SU-DHL-6 (cell line): ENCODE measurements at regions not wholly inside any gene's neighbourhood (a gene's known extent, or its start where the extent isn't known, plus 50 kb on each side); places are given as distances from the start of the nearest gene placed in this dataset.

ENCODE experiments used
- H2AFZ ChIP-seq: fragments of 200-600 bp; sonication (generic); 2 replicates; pipeline ENCODE4 v1.6.1; 2014; ENCODE audit warnings: low read depth, mild to moderate bottlenecking, moderate library complexity, mixed read lengths, antibody characterized with exemption, low read length; ENCODE audit not compliant: severe bottlenecking
- H3F3A ChIP-seq: fragments of 200-600 bp; shearing (Covaris generic); 2 replicates; pipeline ENCODE4 v1.6.0; 2016; ENCODE audit warnings: antibody characterized with exemption, mild to moderate bottlenecking; ENCODE audit not compliant: insufficient read depth
- H3K27ac ChIP-seq: fragments of 200-600 bp; sonication (generic); 2 replicates; pipeline ENCODE4 v1.5.1; 2016; ENCODE audit warnings: low read depth, mild to moderate bottlenecking, low read length, moderate library complexity, mixed read lengths
- H3K27me3 ChIP-seq: fragments of 200-600 bp; sonication (generic), shearing (Covaris generic); 2 replicates; pipeline ENCODE4 v1.6.0; 2014; ENCODE audit warnings: mild to moderate bottlenecking, low read length
- H3K36me3 ChIP-seq: fragments of 200-600 bp; sonication (generic); 2 replicates; pipeline ENCODE4 v1.6.1; 2014; ENCODE audit warnings: mild to moderate bottlenecking, low read length, mixed read lengths
- H3K4me2 ChIP-seq: fragments of 300-600, 200-600 bp; shearing (Covaris generic), sonication (generic); 2 replicates; pipeline ENCODE4 v1.6.0; 2014; ENCODE audit warnings: low read length, low read depth, mild to moderate bottlenecking; ENCODE audit not compliant: poor library complexity, severe bottlenecking
- H3K4me3 ChIP-seq: fragments of 200-600 bp; sonication (generic); 2 replicates; pipeline ENCODE4 v1.5.1; 2014; ENCODE audit warnings: antibody characterized with exemption, low read length, mild to moderate bottlenecking, mixed read lengths; ENCODE audit not compliant: insufficient read depth, poor library complexity, severe bottlenecking
- H3K79me2 ChIP-seq: fragments of 200-600 bp; sonication (generic); 2 replicates; pipeline ENCODE4 v1.6.1; 2014; ENCODE audit warnings: mild to moderate bottlenecking, low read length, moderate library complexity; ENCODE audit not compliant: insufficient read depth
- H3K9ac ChIP-seq: fragments of 200-600 bp; sonication (generic); 2 replicates; pipeline ENCODE4 v1.7.0; 2014; ENCODE audit warnings: mild to moderate bottlenecking, low read length
- H3K9me2 ChIP-seq: fragments of 200-600 bp; sonication (generic); replicated peaks from 2 replicates; pipeline ENCODE4 v1.6.1; 2014; ENCODE audit warnings: low read length; ENCODE audit not compliant: insufficient read depth
- H3K9me3 ChIP-seq: fragments of 200-600 bp; sonication (generic); 2 replicates; pipeline ENCODE4 v1.6.1; 2014; ENCODE audit warnings: low read length, mixed read lengths; ENCODE audit not compliant: insufficient read depth
- H4K20me1 ChIP-seq: fragments of 200-600 bp; sonication (generic); 2 replicates; pipeline ENCODE4 v1.6.1; 2014; ENCODE audit warnings: low read depth, mild to moderate bottlenecking, antibody characterized with exemption, low read length, moderate library complexity, mixed read lengths
- EZH2phosphoT487 ChIP-seq: fragments of 200-600 bp; sonication (generic), shearing (Covaris generic); conservative IDR thresholded peaks from 2 replicates; pipeline ENCODE4 v1.6.1; 2018; ENCODE audit warnings: mild to moderate bottlenecking, antibody characterized with exemption, low read length, moderate library complexity, mixed read lengths
- TF ChIP-seq, protein P1 (sequence below): fragments of 200-600 bp; sonication (generic); IDR thresholded peaks from one replicate; pipeline ENCODE4 v1.5.1; 2017; ENCODE audit warnings: antibody characterized with exemption, mild to moderate bottlenecking, low read length, moderate library complexity; ENCODE audit not compliant: insufficient read depth, poor library complexity, severe bottlenecking

DNA sequence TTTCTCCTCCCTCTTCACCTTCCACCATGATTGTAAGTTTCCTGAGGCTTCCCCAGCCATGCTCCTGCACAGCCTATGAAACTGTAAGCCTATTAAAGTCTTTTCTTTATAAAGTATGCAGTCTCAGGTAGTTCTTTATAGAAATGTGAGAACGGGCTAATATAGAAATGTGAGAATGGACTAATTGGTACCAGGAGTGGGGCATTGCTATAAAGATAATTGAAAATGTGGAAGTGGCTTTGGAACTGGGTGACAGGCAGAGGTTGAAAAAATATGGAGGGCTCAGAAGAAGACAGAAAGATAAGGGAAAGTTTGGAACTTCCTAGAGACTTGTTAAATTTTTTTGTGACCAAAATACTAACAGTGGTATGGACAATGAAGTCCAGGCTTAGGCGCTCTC is 959.3 kb downstream of the SH3BGRL start:
- H3K9me3 ChIP-seq: no peaks in the 10 kb centered on the region
- no peak overlapping the region for H3K4me2 ChIP-seq
- H3K9me2 ChIP-seq: no peaks in the 10 kb centered on the region
- TF ChIP-seq, protein P1, sequence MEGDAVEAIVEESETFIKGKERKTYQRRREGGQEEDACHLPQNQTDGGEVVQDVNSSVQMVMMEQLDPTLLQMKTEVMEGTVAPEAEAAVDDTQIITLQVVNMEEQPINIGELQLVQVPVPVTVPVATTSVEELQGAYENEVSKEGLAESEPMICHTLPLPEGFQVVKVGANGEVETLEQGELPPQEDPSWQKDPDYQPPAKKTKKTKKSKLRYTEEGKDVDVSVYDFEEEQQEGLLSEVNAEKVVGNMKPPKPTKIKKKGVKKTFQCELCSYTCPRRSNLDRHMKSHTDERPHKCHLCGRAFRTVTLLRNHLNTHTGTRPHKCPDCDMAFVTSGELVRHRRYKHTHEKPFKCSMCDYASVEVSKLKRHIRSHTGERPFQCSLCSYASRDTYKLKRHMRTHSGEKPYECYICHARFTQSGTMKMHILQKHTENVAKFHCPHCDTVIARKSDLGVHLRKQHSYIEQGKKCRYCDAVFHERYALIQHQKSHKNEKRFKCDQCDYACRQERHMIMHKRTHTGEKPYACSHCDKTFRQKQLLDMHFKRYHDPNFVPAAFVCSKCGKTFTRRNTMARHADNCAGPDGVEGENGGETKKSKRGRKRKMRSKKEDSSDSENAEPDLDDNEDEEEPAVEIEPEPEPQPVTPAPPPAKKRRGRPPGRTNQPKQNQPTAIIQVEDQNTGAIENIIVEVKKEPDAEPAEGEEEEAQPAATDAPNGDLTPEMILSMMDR: no peak
- no peak for TF ChIP-seq EZH2phosphoT487
- H2AFZ ChIP-seq: no peak overlapping the region
- no peak overlapping the region for H3K27ac ChIP-seq
- H3K4me3 ChIP-seq: no peak overlapping the region
- H3K27me3 ChIP-seq: no peaks in the 10 kb centered on the region
- H3K36me3 ChIP-seq: no peaks in the 10 kb centered on the region
- H3F3A ChIP-seq: no peaks in the 10 kb centered on the region
- H3K79me2 ChIP-seq: no peaks in the 10 kb centered on the region
- H4K20me1 ChIP-seq: no peaks in the 10 kb centered on the region
- no peak overlapping the region for H3K9ac ChIP-seq

DNA sequence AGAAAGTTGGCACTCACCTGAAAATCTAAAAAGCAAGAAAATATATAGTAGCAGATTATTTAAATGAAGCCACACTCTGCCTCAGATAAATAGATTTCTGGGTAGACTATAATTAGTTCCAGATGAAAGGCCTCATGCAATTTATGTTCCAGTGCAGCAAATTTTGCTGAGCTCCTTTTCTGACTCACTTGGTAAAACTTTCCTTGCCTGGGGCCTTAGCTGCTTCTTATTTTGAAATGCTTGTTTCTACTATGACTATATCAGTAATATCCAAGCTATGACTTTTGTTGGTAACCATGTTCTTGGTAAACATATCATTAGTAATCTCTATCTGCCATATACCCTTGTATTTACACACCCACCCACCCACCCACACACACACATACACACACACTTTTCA is 961.8 kb downstream of the SH3BGRL start:
- H3K27me3 ChIP-seq: no peaks in the 10 kb centered on the region
- no peak overlapping the region for H3K27ac ChIP-seq
- H3K79me2 ChIP-seq: no peaks in the 10 kb centered on the region
- no peak overlapping the region for H3K9ac ChIP-seq
- no peak for TF ChIP-seq EZH2phosphoT487
- TF ChIP-seq, protein P1: no peak
- H3F3A ChIP-seq: no peaks in the 10 kb centered on the region
- no peaks in the 10 kb centered on the region for H3K9me2 ChIP-seq
- no peak overlapping the region for H3K4me2 ChIP-seq
- no peaks in the 10 kb centered on the region for H3K36me3 ChIP-seq
- no peaks in the 10 kb centered on the region for H3K9me3 ChIP-seq
- H3K4me3 ChIP-seq: no peak overlapping the region
- H2AFZ ChIP-seq: no peak overlapping the region
- H4K20me1 ChIP-seq: no peaks in the 10 kb centered on the region

DNA sequence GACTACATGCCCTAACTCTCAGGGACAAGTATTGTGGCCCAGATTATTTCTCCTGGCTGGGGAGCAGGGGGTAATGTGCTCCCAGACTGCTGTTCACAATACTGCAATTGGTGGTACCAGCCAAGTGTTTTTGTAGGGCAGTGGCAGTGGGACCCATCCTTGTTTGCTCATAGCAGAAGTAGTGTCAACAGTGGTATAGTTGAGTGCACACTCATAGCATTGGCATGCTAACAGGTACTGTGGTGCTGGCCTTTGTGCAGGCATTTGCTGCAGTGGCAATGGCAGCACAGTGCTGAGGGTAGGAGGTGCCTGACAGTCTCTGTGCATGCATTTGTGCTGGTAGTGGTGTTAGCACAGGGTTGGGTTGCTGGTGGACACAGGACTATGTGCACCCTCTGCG is 995.0 kb downstream of the SH3BGRL start:
- Histone ChIP-seq H3K27ac (no peak overlapping the region), H2AFZ (no peak overlapping the region), H3K9me3 (no peaks in the 10 kb centered on the region), H3K36me3 (no peaks in the 10 kb centered on the region), H3K4me3 (no peak overlapping the region), H3K79me2 (no peaks in the 10 kb centered on the region), H3K9me2 (no peaks in the 10 kb centered on the region), H3K27me3 (no peaks in the 10 kb centered on the region), H3K9ac (no peak overlapping the region), H3K4me2 (no peak overlapping the region), H3F3A (no peaks in the 10 kb centered on the region), H4K20me1 (no peaks in the 10 kb centered on the region)
- TF ChIP-seq, protein P1: no peak
- no peak for TF ChIP-seq EZH2phosphoT487

DNA sequence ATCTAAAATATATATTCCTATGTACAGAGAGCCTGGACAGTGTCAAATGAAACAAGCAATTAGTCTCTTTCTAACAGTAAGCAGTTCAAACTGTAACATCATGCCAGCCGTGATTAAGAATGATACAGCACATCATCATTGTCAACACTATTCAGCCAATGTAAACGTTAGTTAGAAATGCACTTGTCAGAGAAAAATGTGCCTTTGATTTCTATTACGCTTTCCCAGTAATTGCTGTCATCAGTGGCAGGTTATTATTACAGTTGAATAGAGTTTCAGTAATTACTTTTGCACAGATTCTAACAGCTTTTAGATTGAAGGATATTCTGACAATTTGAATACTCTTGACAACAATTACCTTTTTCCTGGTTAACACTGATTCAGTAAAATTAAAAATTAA is 1007.1 kb downstream of the SH3BGRL start:
- H3K36me3 ChIP-seq: no peaks in the 10 kb centered on the region
- H2AFZ ChIP-seq: no peak overlapping the region
- H3K9me2 ChIP-seq: no peaks in the 10 kb centered on the region
- no peaks in the 10 kb centered on the region for H4K20me1 ChIP-seq
- H3K79me2 ChIP-seq: no peaks in the 10 kb centered on the region
- no peaks in the 10 kb centered on the region for H3K27me3 ChIP-seq
- H3K4me3 ChIP-seq: no peak overlapping the region
- no peak overlapping the region for H3K27ac ChIP-seq
- no peak overlapping the region for H3K4me2 ChIP-seq
- TF ChIP-seq EZH2phosphoT487: no peak
- TF ChIP-seq, protein P1: no peak
- H3K9ac ChIP-seq: no peak overlapping the region
- no peaks in the 10 kb centered on the region for H3F3A ChIP-seq
- H3K9me3 ChIP-seq: no peaks in the 10 kb centered on the region
